ENCODE measurements at regions not wholly inside any gene's neighbourhood (a gene's known extent, or its start where the extent isn't known, plus 50 kb on each side); places are given as distances from the start of the nearest gene placed in this dataset.

DNA sequence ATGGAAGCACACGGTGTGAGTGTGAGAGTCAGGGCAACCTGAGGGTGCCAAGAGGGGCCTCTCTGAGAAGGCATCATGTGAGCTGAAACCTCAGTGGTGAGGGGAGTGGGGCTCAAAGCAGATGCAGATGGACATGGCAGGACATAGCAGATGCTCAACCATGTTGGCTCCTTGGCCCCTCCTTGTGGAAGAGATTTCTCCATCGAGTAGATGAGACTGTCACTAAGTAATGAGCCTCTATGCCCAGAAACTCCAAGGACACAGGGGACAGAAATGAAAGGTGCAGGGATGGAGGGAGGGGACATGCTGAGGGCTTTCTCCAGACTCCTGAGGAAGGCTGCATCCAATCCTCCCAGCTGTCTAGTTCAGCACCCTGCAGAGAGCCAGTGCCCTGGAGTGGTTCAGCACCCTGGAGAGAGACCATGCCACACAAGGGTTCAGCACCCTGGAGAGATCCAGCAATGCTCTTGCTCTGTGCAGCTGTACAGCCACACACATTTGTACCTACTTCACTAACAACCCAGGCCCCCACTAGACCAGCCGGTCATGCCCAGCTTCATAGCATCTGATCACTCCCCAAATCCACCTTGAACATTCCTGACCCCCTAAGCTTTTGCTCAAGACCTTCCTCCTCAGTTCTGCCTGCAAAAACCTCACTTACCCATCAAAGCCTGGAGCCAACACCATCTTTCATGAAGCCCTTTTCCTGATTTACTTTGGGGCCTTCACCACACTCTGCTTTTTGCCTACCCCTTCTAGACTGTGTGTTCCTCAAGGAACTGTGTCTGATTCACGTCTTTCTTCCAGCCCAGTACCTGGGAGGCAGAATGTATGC, 252.0 kb downstream of the CTTN start:
- DNase-seq (ENCODE audit: low read depth), result peak; percentile 50

DNA sequence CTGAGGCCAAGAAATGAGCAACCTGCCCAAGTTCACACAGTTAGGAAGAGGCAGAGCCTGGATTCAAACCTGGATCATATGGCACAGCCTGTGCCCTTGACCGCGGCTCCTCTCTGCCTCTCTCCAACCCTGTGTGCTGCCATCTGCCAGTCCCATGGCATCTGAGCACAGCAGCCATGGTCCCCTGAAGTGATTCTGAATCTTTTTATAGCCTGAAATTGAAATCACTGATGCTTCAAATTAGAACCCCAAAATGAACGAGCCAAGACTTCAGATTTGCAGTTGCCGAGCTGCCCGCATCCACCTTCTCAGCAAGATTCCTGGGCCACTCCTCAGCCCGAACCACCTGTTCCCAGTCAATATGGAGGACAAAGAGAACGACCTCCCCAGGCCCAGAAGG, 252.7 kb downstream of the CTTN start:
- no peak for DNase-seq (ENCODE audit: low read depth)

DNA sequence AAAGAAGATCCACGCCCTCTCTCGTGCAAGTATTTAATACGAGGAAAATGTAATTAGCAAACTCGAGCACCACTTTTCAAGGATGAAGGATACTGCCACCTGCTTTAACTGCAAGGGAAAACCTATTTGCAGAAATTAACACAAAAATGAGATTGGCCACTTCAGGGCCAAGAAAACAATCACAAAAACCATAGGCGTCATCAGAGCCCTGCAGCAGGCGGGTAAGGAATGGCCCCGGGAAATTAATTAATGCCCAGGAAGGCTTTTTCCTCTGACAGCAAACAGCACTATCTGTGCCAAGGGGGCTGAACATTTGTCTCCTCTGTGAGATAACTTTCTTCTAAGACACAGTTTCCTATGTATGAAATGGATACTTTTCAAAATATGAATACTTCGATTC, 255.7 kb downstream of the CTTN start:
- no peak for DNase-seq (ENCODE audit: low read depth)

DNA sequence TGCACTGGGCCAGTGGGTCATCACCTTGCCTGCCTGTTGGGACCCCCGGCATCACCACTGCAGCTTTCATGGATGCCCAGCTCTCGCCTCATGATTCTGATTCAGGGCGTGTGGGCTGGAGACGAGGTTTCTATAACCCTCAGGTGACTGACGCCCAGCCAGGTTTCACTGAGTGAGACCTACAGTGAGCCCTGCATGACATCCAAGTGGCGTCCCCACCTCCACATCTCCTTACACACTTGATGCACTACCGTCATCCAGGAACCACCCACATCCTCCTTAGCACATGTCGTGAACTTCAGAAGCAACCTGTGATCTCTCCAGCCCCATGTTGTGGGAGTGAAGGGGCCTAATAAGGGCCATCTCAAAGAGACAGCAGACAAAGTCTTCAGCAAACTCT, 257.5 kb downstream of the CTTN start:
- DNase-seq (ENCODE audit: low read depth), result no peak

DNA sequence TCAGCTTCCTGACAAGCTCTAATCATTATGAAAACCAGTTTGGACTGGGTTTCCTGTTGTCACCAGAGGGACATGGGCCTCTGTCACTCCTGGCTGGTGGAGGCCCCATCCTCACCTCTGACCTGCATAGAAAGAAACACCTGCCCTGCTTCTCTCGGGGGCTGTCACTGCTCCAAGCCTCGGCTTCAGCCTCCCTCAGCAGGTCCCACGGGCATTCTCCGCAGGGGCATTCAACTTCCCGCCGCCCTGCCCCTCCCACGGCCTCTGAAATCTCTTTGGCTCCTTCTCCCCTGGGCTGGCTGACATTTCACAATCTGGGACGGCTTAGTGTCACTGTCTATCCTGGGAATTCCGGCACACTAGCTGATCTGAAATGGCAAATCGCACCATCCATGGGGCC, 257.9 kb downstream of the CTTN start:
- DNase-seq (ENCODE audit: low read depth), result no peak

DNA sequence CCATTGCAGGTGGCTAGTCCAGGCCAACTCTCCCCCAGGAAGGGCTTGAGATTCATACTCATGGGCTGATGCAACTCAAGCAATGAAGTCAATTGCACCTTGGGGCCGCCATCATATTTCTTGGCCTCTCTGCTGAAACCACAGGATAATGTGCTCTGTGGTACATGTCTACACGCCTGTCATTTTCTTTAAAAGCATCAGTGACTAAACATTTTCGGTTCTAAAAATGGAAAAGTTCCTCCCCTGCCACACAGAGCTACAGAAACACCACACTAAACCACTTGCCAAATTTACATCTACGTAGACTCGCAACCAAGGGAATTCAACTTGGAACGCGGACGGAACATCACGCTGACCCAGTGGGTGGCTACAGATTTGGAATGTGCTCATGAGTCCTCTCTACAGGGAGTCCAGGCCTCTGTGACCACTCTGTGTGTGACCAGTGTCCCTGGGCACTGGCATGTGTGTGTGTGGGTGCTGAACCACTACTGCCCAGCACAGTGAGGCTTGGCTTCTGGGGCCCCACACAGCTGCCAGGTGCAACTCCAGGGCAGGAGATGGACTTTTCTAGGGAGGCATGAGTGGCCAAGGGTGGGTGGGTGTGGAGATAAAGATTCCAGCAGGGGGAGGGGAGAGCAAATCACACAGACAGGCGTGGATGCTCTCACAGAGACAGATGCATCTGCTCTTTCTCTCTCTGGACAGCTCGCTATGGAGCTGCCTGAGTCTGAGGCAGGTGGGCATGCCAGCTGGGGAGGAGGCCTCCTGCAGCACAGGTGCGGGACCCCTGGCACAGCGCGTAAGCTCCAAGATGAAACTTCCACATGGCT, 261.9 kb downstream of the CTTN start:
- DNase-seq (ENCODE audit: low read depth), result no peak

DNA sequence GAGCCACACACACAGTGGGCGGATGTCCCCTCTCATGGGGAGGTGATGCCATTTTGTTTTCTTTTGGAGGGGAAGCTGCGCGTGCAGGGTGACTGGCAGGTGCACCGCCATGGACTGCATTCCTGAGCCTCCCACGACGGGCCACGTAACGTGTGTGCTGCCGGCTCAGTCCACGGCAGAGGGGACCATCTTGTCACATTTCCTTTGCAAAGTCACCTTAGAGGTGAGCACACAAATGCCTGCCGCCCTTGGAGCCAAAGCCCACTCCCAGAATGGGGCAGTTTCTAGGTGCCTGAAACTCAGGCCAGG, 262.5 kb downstream of the CTTN start:
- no peak for DNase-seq (ENCODE audit: low read depth)

DNA sequence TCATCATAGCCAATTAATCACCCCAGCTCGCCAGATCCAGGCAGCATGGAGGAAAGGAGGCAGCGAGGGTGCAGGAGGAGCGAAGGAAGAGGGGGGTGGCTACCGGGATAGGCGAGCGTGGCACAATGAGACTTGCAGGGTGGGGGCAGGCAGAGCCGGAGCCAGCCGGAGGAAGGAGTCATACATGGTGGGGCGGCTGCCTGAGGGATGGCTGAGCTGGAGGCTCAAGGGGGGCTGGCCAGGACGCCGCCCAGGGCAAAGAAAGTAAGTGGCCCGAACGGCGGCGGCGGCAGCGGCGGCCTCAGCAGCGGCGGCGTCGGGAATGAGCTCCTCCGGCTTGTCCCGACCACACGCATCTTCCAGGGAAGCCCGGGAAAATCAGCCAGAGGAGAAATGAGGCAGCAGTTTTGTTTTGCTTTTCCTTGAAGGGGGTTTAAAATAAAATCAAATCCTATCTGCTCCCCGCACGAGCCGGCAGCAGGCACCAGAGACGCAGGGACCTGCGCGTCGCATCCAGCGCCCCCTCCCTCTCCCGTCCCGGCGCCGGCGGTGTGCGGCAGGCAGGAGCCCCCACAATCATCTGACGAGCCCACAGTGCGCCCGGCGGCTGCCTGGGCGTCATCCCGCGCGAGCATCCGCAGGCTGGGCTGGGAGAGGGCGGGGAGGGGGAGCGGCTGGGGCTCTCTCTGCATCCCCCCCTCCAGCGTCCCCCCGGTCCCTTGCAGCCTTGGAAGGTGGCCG, 263.6 kb downstream of the CTTN start:
- DNase-seq (ENCODE audit: low read depth), result peak; percentile 8

DNA sequence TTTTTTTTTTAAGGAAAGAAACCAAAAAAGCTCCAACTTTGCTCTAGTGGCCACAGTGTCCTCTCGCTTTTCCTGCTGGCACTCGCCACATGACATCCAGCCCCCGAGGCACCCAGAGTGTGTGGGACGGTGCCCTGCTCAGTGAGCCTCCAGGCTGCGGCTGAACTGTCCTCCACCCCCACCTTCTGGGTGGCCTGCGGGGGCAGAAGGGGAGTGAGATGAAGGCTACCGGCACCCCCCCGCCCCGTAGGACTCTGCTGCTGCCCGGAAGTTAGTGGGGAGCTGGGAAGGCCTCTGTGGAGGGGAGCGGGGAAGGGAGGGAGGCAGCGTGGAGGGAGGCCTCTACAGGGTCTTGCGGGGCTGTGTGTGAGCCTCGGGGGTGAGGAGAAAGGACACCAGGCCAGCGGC, 264.4 kb downstream of the CTTN start:
- no peak for DNase-seq (ENCODE audit: low read depth)

DNA sequence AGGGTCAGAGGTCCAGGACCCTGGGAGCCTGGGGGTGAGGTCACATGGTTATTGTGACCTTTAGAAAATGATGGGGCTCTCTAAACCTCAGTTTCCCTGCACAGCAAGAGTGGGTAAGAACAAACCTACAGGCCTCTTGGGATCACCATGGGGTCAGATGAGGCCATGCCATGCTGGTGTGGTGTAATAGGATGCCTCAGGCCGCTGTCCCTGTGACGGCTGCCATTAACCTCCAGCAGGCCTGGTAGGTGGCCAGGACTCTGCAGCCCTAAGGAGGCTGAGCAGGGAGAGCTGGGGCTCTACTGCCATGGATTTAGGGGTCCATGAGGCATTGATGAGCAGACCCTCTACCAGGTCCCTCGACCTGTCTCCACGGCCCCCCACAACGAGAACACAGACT, 265.5 kb downstream of the CTTN start:
- DNase-seq (ENCODE audit: low read depth), result no peak

DNA sequence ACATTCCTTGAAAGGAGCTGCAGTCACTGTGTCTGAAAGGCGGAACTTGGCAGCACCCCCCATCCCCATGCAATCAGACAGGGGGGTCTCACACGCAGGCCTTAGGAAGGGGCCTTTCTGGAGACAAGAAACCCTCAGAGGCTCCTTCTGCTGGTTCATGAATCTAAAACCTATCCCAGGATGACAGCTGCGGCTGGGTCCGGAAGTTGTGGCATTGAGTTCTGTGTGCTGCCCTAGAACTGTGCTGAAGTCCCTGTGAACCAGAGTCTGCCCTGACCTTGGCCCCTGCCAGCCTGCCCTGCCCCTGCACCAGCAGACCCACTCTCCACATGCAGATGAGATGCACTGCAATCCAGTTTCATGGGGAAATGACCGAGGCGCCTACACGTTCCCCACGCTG, 268.0 kb downstream of the CTTN start:
- no peak for DNase-seq (ENCODE audit: low read depth)

DNA sequence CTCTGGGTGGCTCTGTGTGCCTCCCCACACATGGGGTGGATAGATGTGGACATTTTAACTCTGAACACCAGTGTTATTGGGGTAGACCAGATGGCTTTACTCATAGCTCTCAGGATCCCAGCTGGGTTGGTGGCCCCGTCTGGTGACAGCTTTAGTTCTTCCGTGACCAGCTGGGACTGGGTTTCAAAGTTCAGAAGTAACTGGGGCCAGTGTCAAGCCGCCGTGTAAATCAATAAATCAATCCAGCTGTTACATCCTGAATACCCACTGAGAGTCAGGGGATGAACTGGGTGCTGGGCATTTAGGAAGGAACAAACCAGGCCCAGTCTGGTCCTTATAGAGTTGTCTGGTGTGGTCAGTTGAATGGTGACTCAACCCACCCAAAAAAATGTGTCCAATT, 269.4 kb downstream of the CTTN start:
- no peak for DNase-seq (ENCODE audit: low read depth)

DNA sequence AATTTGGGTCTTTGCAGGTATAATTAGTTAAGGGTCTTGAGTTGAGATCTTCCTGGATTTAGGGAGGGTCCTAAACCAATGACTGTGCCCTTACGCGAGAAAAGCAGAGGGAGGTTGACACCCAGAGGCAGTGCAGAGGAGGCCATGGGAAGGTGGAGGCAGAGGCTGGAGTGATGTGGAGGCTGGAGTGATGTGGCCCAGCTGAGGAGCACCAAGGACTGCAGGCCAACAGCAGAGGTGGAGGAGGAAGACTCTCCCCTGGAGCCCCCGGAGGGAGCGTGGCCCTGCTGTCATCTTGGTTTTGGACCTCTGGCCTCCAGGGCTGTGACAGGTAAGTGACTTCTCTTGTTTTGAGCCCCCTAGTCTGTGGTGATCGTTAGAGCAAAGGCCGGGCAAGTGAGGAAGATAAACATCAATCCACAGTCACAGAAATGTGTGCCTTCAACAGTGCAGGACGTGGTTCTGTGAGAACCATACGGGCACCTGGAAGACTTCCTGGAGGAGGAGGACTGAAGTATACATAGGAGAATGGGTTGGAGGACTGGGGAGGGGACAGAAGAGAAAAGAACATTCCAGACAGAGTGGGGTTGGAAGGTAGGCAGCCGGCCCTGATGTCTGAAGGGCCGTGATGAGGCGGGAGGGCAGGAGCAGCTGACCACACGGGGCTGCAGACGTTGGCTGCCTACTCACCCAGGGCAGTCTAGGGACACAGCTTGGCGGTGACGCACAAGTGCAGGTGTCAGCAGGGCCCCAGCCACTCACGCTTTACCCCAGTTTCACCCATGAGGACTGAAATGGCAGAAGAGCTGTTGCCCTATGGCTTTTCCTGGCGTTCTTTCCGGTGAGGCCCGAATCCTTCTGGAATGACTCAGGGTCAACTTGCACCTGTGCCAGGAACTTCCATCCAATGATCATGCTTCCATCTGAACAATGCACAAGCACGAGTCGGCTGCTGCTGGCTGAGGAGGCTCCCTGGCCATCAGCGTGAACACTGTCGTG, 270.2 kb downstream of the CTTN start:
- no peak for DNase-seq (ENCODE audit: low read depth)

DNA sequence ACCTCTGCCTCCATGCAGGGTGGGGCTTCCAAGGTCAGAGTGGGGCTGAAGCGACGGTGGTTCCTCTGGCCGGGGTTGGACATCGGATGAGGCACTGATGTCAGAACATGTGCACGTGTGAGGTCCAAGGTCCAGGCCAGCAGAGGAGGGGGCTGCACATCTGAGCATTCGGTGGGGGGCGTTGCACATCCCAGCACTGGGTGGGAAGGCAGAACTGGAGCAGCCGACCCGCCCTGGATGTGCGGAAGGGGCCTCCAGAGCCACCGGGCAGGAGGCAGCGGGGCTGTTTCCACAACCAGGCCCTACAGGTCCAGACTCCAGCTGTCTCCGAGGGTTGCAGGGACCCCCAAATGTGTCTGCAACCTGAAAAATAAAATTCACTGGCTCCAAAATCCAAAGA, 271.0 kb downstream of the CTTN start:
- DNase-seq (ENCODE audit: low read depth), result no peak

DNA sequence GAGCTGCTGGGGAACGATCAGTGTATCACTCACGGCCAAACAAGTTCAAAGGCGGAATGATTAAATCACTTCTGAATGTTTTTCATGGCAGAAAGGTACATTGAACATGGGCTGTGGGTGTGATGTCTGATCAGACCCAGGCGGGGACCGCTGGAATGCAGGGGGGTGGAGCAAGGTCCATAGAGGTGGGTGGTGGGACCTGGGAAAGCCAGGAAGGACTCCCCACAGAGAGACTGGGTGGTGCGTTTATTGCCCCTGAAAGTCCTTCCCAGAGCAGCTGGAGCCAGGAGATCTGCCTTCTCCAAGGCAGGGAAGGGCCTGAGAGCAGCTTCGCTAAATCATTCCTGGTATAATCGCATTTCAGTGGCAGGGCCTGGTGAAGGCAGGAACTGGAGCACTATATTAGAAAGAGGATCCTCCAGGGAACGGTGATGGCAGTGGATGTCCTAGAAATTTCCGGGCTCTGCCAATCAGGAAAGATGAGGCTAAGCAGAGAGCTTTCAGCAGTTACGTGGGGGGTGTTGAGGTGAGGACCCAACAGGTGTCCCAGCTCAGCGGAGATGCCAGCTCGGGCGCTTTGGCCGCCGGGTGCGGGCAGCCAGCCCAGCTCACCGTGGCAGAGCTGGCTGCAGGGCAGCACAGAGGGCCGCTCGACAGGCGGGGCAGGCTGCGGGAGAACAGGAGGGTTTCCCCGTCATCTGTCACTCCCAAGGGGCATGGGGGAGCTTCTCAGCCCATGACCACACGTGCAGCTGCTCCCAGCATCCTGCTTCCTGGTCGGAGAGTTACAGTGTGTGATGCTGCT, 271.7 kb downstream of the CTTN start:
- DNase-seq (ENCODE audit: low read depth), result no peak

DNA sequence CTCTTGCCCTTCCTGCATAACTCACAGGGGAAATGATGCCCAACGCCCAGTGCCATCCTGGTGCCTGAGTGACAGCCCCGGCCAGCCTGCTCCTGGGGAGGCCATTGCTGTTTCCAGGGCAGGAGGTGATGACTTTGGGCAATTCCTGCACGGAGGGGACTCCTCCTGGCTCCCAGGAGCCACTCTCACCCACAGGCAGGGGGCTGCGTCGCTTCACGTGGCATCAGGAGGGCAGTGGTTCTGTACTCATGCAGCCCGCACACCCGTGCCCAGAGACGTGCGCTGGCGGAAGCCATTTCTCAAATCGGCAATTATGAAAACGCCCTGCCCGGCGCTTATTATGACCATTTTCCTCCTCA, 272.3 kb downstream of the CTTN start:
- no peak for DNase-seq (ENCODE audit: low read depth)

DNA sequence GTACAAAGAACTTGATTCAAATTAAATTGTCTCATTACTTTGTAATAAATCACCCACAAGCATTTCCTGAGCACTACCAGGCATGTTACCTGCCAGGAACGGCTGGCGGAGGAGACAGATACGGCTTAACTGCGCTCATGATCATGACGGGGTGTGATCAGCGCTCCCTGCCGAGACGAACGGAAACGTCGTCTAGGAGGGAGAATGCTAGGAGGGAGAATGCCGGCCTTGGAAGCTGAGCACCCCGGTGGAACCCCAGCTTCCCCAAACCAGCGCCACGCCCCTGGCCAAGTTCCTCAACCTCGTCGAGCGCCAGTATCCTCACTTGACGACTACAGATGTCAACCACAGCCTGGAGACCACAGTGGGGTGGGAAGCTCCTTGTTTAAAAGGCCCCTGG, 272.8 kb downstream of the CTTN start:
- no peak for DNase-seq (ENCODE audit: low read depth)

DNA sequence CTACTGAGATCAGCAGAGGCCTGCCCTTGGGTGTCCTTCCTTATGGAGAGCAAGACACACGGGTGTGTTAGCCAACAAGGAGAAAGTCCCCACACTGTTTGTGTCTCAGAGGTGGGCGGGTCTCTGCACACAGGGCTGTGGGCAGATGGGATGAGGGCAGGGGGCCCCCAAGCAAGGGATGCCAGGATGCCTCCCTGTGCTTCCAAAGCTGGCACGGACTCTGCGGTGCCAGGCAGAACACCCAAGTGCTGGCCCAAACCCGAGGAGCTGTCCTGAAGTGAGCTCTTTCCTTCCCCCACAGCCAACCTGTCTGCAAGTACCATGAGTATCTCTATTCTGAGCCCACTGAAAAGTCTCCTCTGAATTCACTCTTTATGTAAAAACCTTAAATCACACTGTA, 273.3 kb downstream of the CTTN start:
- DNase-seq (ENCODE audit: low read depth), result no peak

DNA sequence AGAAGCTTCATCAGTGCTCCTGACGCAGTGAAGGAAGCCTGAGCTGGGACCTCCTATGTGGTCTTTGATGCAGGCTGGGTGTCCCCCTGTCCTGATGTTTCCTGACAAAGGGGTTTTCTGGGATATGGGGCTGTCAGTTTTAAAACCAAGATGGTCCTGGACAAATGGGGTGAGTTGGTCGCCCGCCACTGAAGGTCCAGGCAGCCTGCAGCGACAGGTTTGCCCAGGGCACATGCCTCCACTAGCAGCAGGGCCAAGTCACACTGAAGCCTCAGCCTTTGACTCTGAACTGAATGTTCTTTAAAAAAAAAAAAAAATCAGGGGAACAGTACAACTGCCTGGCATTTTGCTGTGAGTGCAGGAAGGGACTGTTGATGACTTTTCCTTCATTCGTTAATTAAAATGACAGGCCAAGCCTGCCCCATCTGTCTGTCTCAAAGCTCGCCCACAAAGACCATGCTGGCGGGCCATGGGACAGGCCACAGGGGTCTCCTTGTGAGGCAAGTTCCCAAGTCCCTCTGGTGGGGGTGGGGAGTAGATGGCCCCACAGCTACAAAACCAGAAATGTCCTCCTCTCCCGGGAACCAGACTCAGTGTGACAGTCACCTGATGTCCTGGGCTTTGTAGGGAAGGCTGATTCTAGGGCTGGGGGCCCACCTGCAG, 274.8 kb downstream of the CTTN start:
- no peak for DNase-seq (ENCODE audit: low read depth)

DNA sequence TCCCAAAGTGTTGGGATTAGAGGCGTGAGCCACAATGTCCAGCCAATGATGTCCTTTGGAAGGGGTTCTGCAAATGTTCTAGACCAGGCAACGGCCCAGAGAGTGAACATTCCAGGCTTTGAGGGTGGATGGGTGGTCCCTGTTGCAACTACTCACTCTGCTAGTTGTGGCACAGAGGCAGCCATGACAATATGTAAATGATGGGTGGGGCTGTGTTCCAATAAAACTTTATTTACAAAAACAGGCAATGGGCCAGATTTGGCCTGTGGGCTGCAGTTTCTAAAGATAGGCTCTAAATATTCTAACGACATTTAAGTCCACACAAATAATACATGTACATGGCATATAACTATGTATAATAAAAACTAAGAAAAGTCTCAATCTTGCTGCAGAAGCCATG, 276.3 kb downstream of the CTTN start:
- no peak for DNase-seq (ENCODE audit: low read depth)

All from fibroblast of gingiva (primary cell).